Neuronal stem cell (in vitro differentiated cells): ENCODE measurements at regions not wholly inside any gene's neighbourhood (a gene's known extent, or its start where the extent isn't known, plus 50 kb on each side); places are given as distances from the start of the nearest gene placed in this dataset.

Experiments used
- DNase-seq: peaks from one replicate; pipeline ENCODE4 v3.0.0-alpha.2; 2013; ENCODE audit warnings: low spot score
- H2AFZ ChIP-seq: one replicate; pipeline ENCODE4 v1.6.1; 2013; ENCODE audit warnings: mild to moderate bottlenecking, low read length, inconsistent platforms
- H2AK5ac ChIP-seq: 2 replicates; pipeline ENCODE4 v1.6.1; 2013; ENCODE audit warnings: low read depth, mild to moderate bottlenecking, inconsistent platforms, low read length, moderate library complexity, mixed read lengths
- H2BK120ac ChIP-seq: 2 replicates; pipeline ENCODE4 v1.6.1; 2013; ENCODE audit warnings: low read depth, mild to moderate bottlenecking, inconsistent platforms, low read length, moderate library complexity, mixed read lengths
- H2BK12ac ChIP-seq: one replicate; pipeline ENCODE4 v1.6.1; 2013; ENCODE audit warnings: low read length, inconsistent platforms
- H2BK15ac ChIP-seq: 2 replicates; pipeline ENCODE4 v1.6.1; 2013; ENCODE audit warnings: mild to moderate bottlenecking, low read length, inconsistent platforms, mixed read lengths
- H2BK5ac ChIP-seq: one replicate; pipeline ENCODE4 v1.6.1; 2013; ENCODE audit warnings: inconsistent platforms, mild to moderate bottlenecking, low read length, moderate library complexity
- H3K14ac ChIP-seq: one replicate; pipeline ENCODE4 v1.6.1; 2013; ENCODE audit warnings: low read length, inconsistent platforms
- H3K18ac ChIP-seq: 2 replicates; pipeline ENCODE4 v1.6.1; 2013; ENCODE audit warnings: low read length, inconsistent platforms
- H3K23ac ChIP-seq: 2 replicates; pipeline ENCODE4 v1.6.1; 2013; ENCODE audit warnings: low read depth, mild to moderate bottlenecking, mixed read lengths, low read length, inconsistent platforms; ENCODE audit not compliant: poor library complexity
- H3K27ac ChIP-seq: replicated peaks from 3 replicates; pipeline ENCODE4 v1.5.1; 2013; ENCODE audit warnings: low read length, inconsistent platforms
- H3K27me3 ChIP-seq, 3 experiments: 2 replicates each; pipeline ENCODE4 v1.6.1; 2013; ENCODE audit warnings: low read length in 3 of 3, mild to moderate bottlenecking in 2 of 3, inconsistent platforms in 1 of 3, low read depth in 1 of 3, mixed read lengths in 1 of 3, moderate library complexity in 1 of 3; ENCODE audit not compliant: control insufficient read depth in 3 of 3, insufficient read depth in 3 of 3
- H3K36me3 ChIP-seq, 2 donors: replicated peaks in 1 of 2; 2 replicates each; pipeline ENCODE4 v1.6.1; 2013; ENCODE audit warnings: low read length in 2 of 2; ENCODE audit not compliant: control insufficient read depth in 2 of 2, insufficient read depth in 2 of 2
- H3K4ac ChIP-seq: 2 replicates; pipeline ENCODE4 v1.6.1; 2013; ENCODE audit warnings: inconsistent platforms, mild to moderate bottlenecking, low read length, moderate library complexity
- H3K4me1 ChIP-seq, 2 donors: 1 replicate in 1 of 2; 2 replicates in 1 of 2; pipeline ENCODE4 v1.6.1; 2013; ENCODE audit warnings: low read length in 2 of 2, low read depth in 1 of 2; ENCODE audit not compliant: control insufficient read depth in 2 of 2, insufficient read depth in 1 of 2
- H3K4me2 ChIP-seq: one replicate; pipeline ENCODE4 v1.6.1; 2013; ENCODE audit warnings: mild to moderate bottlenecking, low read length, inconsistent platforms; ENCODE audit not compliant: insufficient read depth, poor library complexity, severe bottlenecking
- H3K4me3 ChIP-seq, 2 donors: 2 replicates each; pipeline ENCODE4 v1.5.1; 2013; ENCODE audit warnings: low read length in 2 of 2, mild to moderate bottlenecking in 2 of 2, inconsistent platforms in 1 of 2, moderate library complexity in 1 of 2
- H3K79me1 ChIP-seq: one replicate; pipeline ENCODE4 v1.6.1; 2013; ENCODE audit warnings: low read depth, mild to moderate bottlenecking, inconsistent platforms, low read length, moderate library complexity
- H3K9ac ChIP-seq: one replicate; pipeline ENCODE4 v1.6.1; 2013; ENCODE audit warnings: mild to moderate bottlenecking, low read depth, low read length, inconsistent platforms; ENCODE audit not compliant: poor library complexity
- H3K9me3 ChIP-seq, 2 donors: replicated peaks in 1 of 2; 2 replicates each; pipeline versions ENCODE3 to v1.6.1; 2013; ENCODE audit warnings: low read length in 2 of 2, mild to moderate bottlenecking in 2 of 2, inconsistent platforms in 1 of 2, low read depth in 1 of 2, mixed read lengths in 1 of 2, moderate library complexity in 1 of 2; ENCODE audit not compliant: control insufficient read depth in 2 of 2, insufficient read depth in 1 of 2
- H4K8ac ChIP-seq: one replicate; pipeline ENCODE4 v1.6.1; 2013; ENCODE audit warnings: low read depth, mild to moderate bottlenecking, inconsistent platforms, low read length, moderate library complexity
- H4K91ac ChIP-seq: one replicate; pipeline ENCODE4 v1.6.1; 2013; ENCODE audit warnings: low read length, low read depth, mild to moderate bottlenecking, inconsistent platforms; ENCODE audit not compliant: poor library complexity
- WGBS, 2 donors: extraction: QIAGEN DNeasy Blood & Tissue Kit; methylation state at CpG; one replicate each; pipeline ENCODE4 v1.1.7; 2013; ENCODE audit warnings: missing lambda C conversion rate in 2 of 2, mixed read lengths in 1 of 2; ENCODE audit not compliant: insufficient read length in 2 of 2, insufficient replicate concordance in 1 of 2; ENCODE audit errors: extremely low coverage in 2 of 2; 5-methylcytosine and 5-hydroxymethylcytosine counted together

GRCh38 chr5:124631874-124632550 is 114.4 kb downstream of the ZNF608 start:
- no peak overlapping the region for H3K9ac ChIP-seq
- no peak overlapping the region for H3K4me2 ChIP-seq
- H2BK5ac ChIP-seq, result no peak overlapping the region
- no peaks in the 10 kb centered on the region for H3K79me1 ChIP-seq
- peak overlapping the region; percentile 48 for H3K27ac ChIP-seq
- no CpG with 5 or more reads among the region's 3 CpGs for WGBS, 2 donors
- no peak overlapping the region for H3K18ac ChIP-seq
- H4K8ac ChIP-seq, result no peak overlapping the region
- H3K4me1 ChIP-seq, result peaks cover 21 to 33% of the 10 kb centered on the region in 2 donors
- no peak overlapping the region for H3K4ac ChIP-seq
- H3K27me3 ChIP-seq, result no peaks in the 10 kb centered on the region
- H4K91ac ChIP-seq, result no peak overlapping the region
- H3K23ac ChIP-seq, result no peak overlapping the region
- H2AK5ac ChIP-seq, result no peak overlapping the region
- H3K14ac ChIP-seq, result no peak overlapping the region
- peaks cover 9 to 36% of the 10 kb centered on the region in 2 donors for H3K36me3 ChIP-seq
- no peak overlapping the region for H2BK120ac ChIP-seq
- H2BK15ac ChIP-seq, result no peak overlapping the region
- H3K4me3 ChIP-seq, result no peak overlapping the region
- peaks cover 0 to 5% of the 10 kb centered on the region in 2 donors for H3K9me3 ChIP-seq
- H2BK12ac ChIP-seq, result no peak overlapping the region
- no peak overlapping the region for H2AFZ ChIP-seq
- DNase-seq, result peak; percentile 38

- no CpG with 5 or more reads among the region's 5 CpGs for WGBS, 2 donors
- DNase-seq, result no peak
- H3K4me1 ChIP-seq, result peaks cover 21 to 33% of the 10 kb centered on the region in 2 donors
Observed at GRCh38 chr5:124630767-124631704, 115.4 kb downstream of the ZNF608 start.

GRCh38 chr5:124628721-124629596 is 117.5 kb downstream of the ZNF608 start:
- no CpG with 5 or more reads among the region's 17 CpGs for WGBS, 2 donors
- peak overlapping the region; percentile 67 for H4K91ac ChIP-seq
- H2BK5ac ChIP-seq, result no peak overlapping the region
- no peak overlapping the region for H2BK120ac ChIP-seq
- H3K4me3 ChIP-seq, result no peak overlapping the region
- no peak overlapping the region for H4K8ac ChIP-seq
- peaks cover 21 to 24% of the 10 kb centered on the region in 2 donors for H3K4me1 ChIP-seq
- no peak overlapping the region for H3K27ac ChIP-seq
- H3K79me1 ChIP-seq, result no peaks in the 10 kb centered on the region
- no peaks in the 10 kb centered on the region for H3K27me3 ChIP-seq
- H3K14ac ChIP-seq, result peak overlapping the region; percentile 17
- H2BK15ac ChIP-seq, result no peak overlapping the region
- peak overlapping the region; percentile 8 for H2BK12ac ChIP-seq
- H3K4me2 ChIP-seq, result no peak overlapping the region
- H3K4ac ChIP-seq, result no peak overlapping the region
- peaks cover 3 to 6% of the 10 kb centered on the region in 2 donors for H3K36me3 ChIP-seq
- H3K23ac ChIP-seq, result peak overlapping the region; percentile 70
- H3K18ac ChIP-seq, result peak overlapping the region; percentile 84
- H2AK5ac ChIP-seq, result peak overlapping the region; percentile 9
- DNase-seq, result no peak
- peak overlapping the region; percentile 44 for H3K9ac ChIP-seq
- H3K9me3 ChIP-seq, result peaks cover 0 to 5% of the 10 kb centered on the region in 2 donors
- H2AFZ ChIP-seq, result no peak overlapping the region

More at GRCh38 chr5:124630767-124631704, 115.4 kb downstream of the ZNF608 start:
- no peak overlapping the region for H2BK120ac ChIP-seq
- H2AFZ ChIP-seq, result no peak overlapping the region
- H4K8ac ChIP-seq, result no peak overlapping the region
- H4K91ac ChIP-seq, result no peak overlapping the region
- no peak overlapping the region for H3K4ac ChIP-seq
- no peak overlapping the region for H3K4me3 ChIP-seq
- no peak overlapping the region for H3K23ac ChIP-seq
- peaks cover 7 to 27% of the 10 kb centered on the region in 2 donors for H3K36me3 ChIP-seq
- no peak overlapping the region for H2AK5ac ChIP-seq
- H3K9ac ChIP-seq, result no peak overlapping the region
- no peak overlapping the region for H2BK15ac ChIP-seq
- no peak overlapping the region for H3K4me2 ChIP-seq
- H3K14ac ChIP-seq, result no peak overlapping the region
- H2BK12ac ChIP-seq, result no peak overlapping the region
- no peak overlapping the region for H2BK5ac ChIP-seq
- H3K79me1 ChIP-seq, result no peaks in the 10 kb centered on the region
- H3K27me3 ChIP-seq, result no peaks in the 10 kb centered on the region
- no peak overlapping the region for H3K27ac ChIP-seq
- H3K9me3 ChIP-seq, result peaks cover 0 to 5% of the 10 kb centered on the region in 2 donors
- no peak overlapping the region for H3K18ac ChIP-seq
